Breast epithelium (tissue), 4 donors: ENCODE measurements at regions not wholly inside any gene's neighbourhood (a gene's known extent, or its start where the extent isn't known, plus 50 kb on each side); places are given as distances from the start of the nearest gene placed in this dataset.

ENCODE experiments used
- DNase-seq, 2 donors: peaks; one replicate each; pipeline ENCODE4 v3.0.0-alpha.2; 2019; ENCODE audit warnings: low spot score in 2 of 2
- H3K27ac ChIP-seq, 2 donors: fragments of 200-600 bp; sonication (generic) in 1 of 2; one replicate each; pipeline ENCODE4 v1.5.1; 2016 to 2019; ENCODE audit warnings: mild to moderate bottlenecking in 1 of 2
- H3K27me3 ChIP-seq, 2 donors: fragments of 200-600 bp; sonication (generic) in 1 of 2; one replicate each; pipeline versions ENCODE4 v1.5.1 to v1.6.0; 2017 to 2019; ENCODE audit warnings: control low read depth in 1 of 2, mild to moderate bottlenecking in 1 of 2
- H3K36me3 ChIP-seq: fragments of 200-600 bp; one replicate; pipeline ENCODE4 v1.5.1; 2019
- H3K4me1 ChIP-seq, 2 donors: fragments of 200-600 bp; sonication (generic); one replicate each; pipeline ENCODE4 v1.5.1; 2016 to 2019; ENCODE audit warnings: control low read depth in 1 of 2
- H3K4me3 ChIP-seq, 3 donors: fragments of 200-600 bp; sonication (generic); 1 replicate in 2 of 3; 2 replicates in 1 of 3; pipeline ENCODE4 v1.5.1; 2016 to 2019; ENCODE audit warnings: mild to moderate bottlenecking in 3 of 3, moderate library complexity in 2 of 3
- H3K9me3 ChIP-seq, 2 donors: fragments of 200-600 bp; sonication (generic) in 1 of 2; one replicate each; pipeline ENCODE4 v1.5.1; 2016 to 2019; ENCODE audit warnings: control low read depth in 1 of 2
- POLR2A ChIP-seq: fragments of 450-650 bp; IDR thresholded peaks from one replicate; pipeline ENCODE4 v1.6.1; 2016; ENCODE audit warnings: antibody characterized with exemption, mild to moderate bottlenecking, moderate library complexity
- POLR2AphosphoS5 ChIP-seq, 3 donors: sonication (generic); formaldehyde crosslinking; IDR thresholded peaks; one replicate each; pipeline ENCODE4 v1.6.1; 2017; ENCODE audit warnings: antibody characterized with exemption in 3 of 3
- intact Hi-C: fragments of 100-400 bp; cut with DNase I; formaldehyde crosslinking; loops from one replicate; pipeline ENCODE4 v1.15.1; 2023; ENCODE audit warnings: low total_unique reads
- TF ChIP-seq, protein P1 (sequence below), 3 donors: fragments of 450-650 bp; IDR thresholded peaks; one replicate each; pipeline ENCODE4 v1.5.1; 2016 to 2017; ENCODE audit warnings: antibody characterized with exemption in 3 of 3, mild to moderate bottlenecking in 3 of 3, moderate library complexity in 3 of 3

DNA sequence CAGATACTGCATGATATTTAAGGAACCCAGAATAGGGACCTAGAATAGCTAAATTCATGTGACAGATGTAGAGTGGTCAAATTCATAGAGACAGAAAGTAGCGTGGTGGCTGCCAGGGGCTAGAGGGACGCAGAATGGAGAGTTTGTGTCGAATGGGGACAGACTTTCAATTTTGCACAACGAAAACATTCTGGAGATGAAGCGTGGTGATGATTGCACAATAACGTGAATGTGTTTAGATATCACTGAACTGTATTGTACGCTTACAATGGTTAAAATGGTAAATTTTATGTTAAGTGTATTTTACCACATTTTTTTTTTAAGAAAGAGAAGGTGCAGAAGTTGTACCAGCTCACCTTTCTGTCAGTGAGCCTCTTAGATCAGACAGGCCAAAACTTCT lies 137.8 kb upstream of the TNS3 start:
- DNase-seq: no peak
- Histone ChIP-seq H3K4me1 (peaks cover 0 to 6% of the 10 kb centered on the region in 2 donors), H3K9me3 (no peaks in the 10 kb centered on the region), H3K27me3 (no peaks in the 10 kb centered on the region), H3K27ac (no peak overlapping the region), H3K36me3 (no peaks in the 10 kb centered on the region), H3K4me3 (no peak overlapping the region)
- intact Hi-C loops: loop anchor here (1.0 kb wide), 1 partner anchor 20 kb away; no protein-coding TSS in a partner anchor
- no peak for TF ChIP-seq POLR2AphosphoS5 (IDR thresholded peaks at IDR 0.05)
- TF ChIP-seq, protein P1, sequence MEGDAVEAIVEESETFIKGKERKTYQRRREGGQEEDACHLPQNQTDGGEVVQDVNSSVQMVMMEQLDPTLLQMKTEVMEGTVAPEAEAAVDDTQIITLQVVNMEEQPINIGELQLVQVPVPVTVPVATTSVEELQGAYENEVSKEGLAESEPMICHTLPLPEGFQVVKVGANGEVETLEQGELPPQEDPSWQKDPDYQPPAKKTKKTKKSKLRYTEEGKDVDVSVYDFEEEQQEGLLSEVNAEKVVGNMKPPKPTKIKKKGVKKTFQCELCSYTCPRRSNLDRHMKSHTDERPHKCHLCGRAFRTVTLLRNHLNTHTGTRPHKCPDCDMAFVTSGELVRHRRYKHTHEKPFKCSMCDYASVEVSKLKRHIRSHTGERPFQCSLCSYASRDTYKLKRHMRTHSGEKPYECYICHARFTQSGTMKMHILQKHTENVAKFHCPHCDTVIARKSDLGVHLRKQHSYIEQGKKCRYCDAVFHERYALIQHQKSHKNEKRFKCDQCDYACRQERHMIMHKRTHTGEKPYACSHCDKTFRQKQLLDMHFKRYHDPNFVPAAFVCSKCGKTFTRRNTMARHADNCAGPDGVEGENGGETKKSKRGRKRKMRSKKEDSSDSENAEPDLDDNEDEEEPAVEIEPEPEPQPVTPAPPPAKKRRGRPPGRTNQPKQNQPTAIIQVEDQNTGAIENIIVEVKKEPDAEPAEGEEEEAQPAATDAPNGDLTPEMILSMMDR (IDR thresholded peaks at IDR 0.05): no peak

DNA sequence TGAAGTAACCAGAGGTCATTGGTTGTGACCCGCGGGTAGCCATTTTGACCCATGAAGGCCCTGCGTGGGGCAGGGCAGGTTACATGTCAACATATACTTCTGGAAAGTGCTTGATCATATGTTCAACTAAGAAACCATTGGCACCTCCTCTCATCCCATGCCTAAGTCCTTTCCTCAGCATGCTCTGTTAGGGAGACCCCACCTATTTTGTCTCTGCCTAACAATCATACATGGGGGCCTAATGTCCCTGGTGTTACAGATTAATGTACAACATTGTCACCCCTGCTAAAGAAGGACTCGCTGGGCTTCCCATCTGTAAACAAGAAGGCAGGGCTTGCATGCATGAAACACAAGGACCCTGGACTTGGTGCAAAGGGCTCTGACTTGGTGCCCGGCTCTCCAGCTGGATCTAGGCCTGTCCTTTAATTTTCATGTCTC lies 133.7 kb upstream of the TNS3 start:
- Histone ChIP-seq H3K9me3 (no peaks in the 10 kb centered on the region), H3K4me3 (no peak overlapping the region), H3K27me3 (no peaks in the 10 kb centered on the region), H3K36me3 (no peaks in the 10 kb centered on the region), H3K27ac (no peak overlapping the region), H3K4me1 (peaks cover 0 to 4% of the 10 kb centered on the region in 2 donors)
- DNase-seq: no peak
- intact Hi-C loops: no loop called here
- TF ChIP-seq POLR2A: no peak
- no peak for TF ChIP-seq POLR2AphosphoS5 (IDR thresholded peaks at IDR 0.05)
- TF ChIP-seq, protein P1 (IDR thresholded peaks at IDR 0.05): no peak

GRCh38 chr7:47714669-47715607 lies 133.0 kb upstream of the TNS3 start:
- Histone ChIP-seq H3K9me3 (no peaks in the 10 kb centered on the region), H3K27ac (no peak overlapping the region), H3K4me3 (no peak overlapping the region), H3K27me3 (no peaks in the 10 kb centered on the region), H3K36me3 (no peaks in the 10 kb centered on the region), H3K4me1 (no peaks in the 10 kb centered on the region)
- no peak for DNase-seq
- intact Hi-C loops: loop anchor here (5.0 kb wide), 1 partner anchor 993 kb away; no protein-coding TSS in a partner anchor
- TF ChIP-seq POLR2AphosphoS5 (IDR thresholded peaks at IDR 0.05) (no peak), POLR2A (no peak)
- TF ChIP-seq, protein P1 (IDR thresholded peaks at IDR 0.05): no peak

GRCh38 chr7:47713595-47713994 lies 131.7 kb upstream of the TNS3 start:
- no peaks in the 10 kb centered on the region for H3K9me3 ChIP-seq
- DNase-seq: no peak

DNA sequence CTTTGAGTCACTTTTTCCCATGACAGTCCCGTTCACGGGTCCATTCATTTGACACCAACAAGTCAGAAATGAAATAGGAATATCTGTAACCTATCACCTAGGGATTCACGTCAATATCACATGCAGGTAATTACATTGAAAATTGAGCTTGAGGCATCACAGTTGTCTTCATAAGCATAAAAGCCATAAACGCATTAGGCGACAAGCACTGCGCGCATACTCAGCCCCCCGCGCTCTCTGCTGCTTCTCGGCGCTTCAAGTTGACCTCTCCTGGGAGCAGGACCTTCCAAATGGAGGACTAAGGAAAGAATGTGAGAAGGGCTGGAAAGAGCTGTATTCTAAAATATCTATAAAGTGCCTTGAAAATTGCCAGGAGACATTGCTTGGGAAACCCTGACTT lies 130.5 kb upstream of the TNS3 start:
- Histone ChIP-seq H3K4me3 (no peak overlapping the region), H3K4me1 (no peaks in the 10 kb centered on the region), H3K9me3 (no peaks in the 10 kb centered on the region), H3K36me3 (no peaks in the 10 kb centered on the region), H3K27me3 (no peaks in the 10 kb centered on the region), H3K27ac (no peak overlapping the region)
- TF ChIP-seq POLR2A (no peak), POLR2AphosphoS5 (IDR thresholded peaks at IDR 0.05) (no peak)
- TF ChIP-seq, protein P1 (IDR thresholded peaks at IDR 0.05): no peak
- intact Hi-C loops: loop anchor here (5.0 kb wide), 1 partner anchor 990 kb away; no protein-coding TSS in a partner anchor
- DNase-seq: no peak

More at GRCh38 chr7:47713595-47713994, 131.7 kb upstream of the TNS3 start:
- no peak overlapping the region for H3K27ac ChIP-seq
- H3K4me1 ChIP-seq: no peaks in the 10 kb centered on the region
- no peak overlapping the region for H3K4me3 ChIP-seq
- H3K27me3 ChIP-seq: no peaks in the 10 kb centered on the region
- intact Hi-C loops: loop anchor here (5.0 kb wide), 1 partner anchor 991 kb away; no protein-coding TSS in a partner anchor
- TF ChIP-seq POLR2AphosphoS5 (IDR thresholded peaks at IDR 0.05): no peak
- H3K36me3 ChIP-seq: no peaks in the 10 kb centered on the region
